ENCODE measurements at regions not wholly inside any gene's neighbourhood (a gene's known extent, or its start where the extent isn't known, plus 50 kb on each side); places are given as distances from the start of the nearest gene placed in this dataset.
"Not testable (repeated sequence)": the region's sequence is repeated elsewhere in the genome, so short reads cannot be mapped to it uniquely, and the experiment has no call there.

DNA sequence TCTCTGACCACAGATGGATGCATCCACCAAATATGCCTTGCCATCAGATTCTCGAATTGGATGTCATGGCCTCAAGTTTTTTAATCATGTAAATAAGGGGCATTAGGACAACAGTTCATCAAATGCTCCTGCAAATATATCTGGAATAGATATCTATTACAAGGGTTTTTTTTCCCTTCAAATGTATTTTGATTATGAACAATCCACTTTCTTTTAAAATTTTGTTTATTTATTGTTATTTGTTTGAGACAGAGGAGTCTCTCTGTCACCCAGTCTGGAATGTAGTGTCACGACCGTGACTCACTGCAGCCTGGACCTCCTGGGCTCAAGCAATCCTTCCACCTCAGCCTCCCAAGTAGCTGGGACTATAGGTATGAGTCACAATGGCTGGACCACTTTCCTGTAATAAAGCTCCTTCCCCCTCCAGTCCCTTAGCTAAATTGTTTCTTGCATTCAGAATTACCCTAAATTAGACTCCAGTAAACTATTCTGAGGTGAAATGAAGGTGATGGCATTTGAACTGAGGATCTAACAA is 1412.1 kb downstream of the EFNA5 start:
- H3K27ac ChIP-seq = no peak overlapping the region
- H3K27me3 ChIP-seq = no peaks in the 10 kb centered on the region
- H3K4me1 ChIP-seq = no peaks in the 10 kb centered on the region
- 79 to 88% methylated on average over 3 of the region's 3 CpGs for WGBS, 2 donors
- no peak for ATAC-seq (ENCODE audit: low FRiP score in 2 of 2)
- TF ChIP-seq POLR2AphosphoS5 (IDR thresholded peaks at IDR 0.05) (no peak), POLR2A (IDR thresholded peaks at IDR 0.05) (no peak), EP300 (IDR thresholded peaks at IDR 0.05) (no peak)
- TF ChIP-seq, protein P1, sequence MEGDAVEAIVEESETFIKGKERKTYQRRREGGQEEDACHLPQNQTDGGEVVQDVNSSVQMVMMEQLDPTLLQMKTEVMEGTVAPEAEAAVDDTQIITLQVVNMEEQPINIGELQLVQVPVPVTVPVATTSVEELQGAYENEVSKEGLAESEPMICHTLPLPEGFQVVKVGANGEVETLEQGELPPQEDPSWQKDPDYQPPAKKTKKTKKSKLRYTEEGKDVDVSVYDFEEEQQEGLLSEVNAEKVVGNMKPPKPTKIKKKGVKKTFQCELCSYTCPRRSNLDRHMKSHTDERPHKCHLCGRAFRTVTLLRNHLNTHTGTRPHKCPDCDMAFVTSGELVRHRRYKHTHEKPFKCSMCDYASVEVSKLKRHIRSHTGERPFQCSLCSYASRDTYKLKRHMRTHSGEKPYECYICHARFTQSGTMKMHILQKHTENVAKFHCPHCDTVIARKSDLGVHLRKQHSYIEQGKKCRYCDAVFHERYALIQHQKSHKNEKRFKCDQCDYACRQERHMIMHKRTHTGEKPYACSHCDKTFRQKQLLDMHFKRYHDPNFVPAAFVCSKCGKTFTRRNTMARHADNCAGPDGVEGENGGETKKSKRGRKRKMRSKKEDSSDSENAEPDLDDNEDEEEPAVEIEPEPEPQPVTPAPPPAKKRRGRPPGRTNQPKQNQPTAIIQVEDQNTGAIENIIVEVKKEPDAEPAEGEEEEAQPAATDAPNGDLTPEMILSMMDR (IDR thresholded peaks at IDR 0.05) = no peak
- no peak overlapping the region for H3K4me3 ChIP-seq
- no peaks in the 10 kb centered on the region for H3K36me3 ChIP-seq
- H3K9me3 ChIP-seq = peaks cover 0 to 4% (median 0%) of the 10 kb centered on the region in 4 donors
- no peak for DNase-seq

DNA sequence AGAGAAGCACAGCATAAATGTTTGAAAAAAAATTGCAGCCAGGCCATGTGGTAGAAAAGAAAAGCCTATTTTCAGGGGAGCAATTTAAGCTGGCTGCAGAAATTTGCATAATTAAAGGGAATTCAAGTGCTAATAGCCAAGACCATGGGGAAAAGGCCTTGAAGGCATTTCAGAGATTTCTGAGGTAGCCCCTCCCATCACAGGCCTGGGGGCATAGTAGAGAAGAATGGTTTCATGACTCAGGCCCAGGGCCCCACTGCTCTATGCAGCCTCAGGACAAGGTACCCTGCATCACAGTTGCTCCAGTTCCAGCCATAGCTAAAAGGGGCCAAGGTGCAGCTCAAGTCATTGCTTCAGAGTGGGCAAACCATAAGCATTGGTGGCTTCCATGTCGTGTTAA is 1416.0 kb downstream of the EFNA5 start:
- no peak overlapping the region for H3K4me3 ChIP-seq
- DNase-seq = no peak
- ATAC-seq (ENCODE audit: low FRiP score in 2 of 2) = no peak
- no peaks in the 10 kb centered on the region for H3K36me3 ChIP-seq
- no peak for TF ChIP-seq EP300 (IDR thresholded peaks at IDR 0.05)
- TF ChIP-seq POLR2AphosphoS5 (IDR thresholded peaks at IDR 0.05) = no peak
- TF ChIP-seq, protein P1 (IDR thresholded peaks at IDR 0.05) = no peak
- TF ChIP-seq POLR2A (IDR thresholded peaks at IDR 0.05) = no peak
- no peak overlapping the region for H3K27ac ChIP-seq
- no peaks in the 10 kb centered on the region for H3K4me1 ChIP-seq
- H3K9me3 ChIP-seq = peaks cover 0 to 4% (median 0%) of the 10 kb centered on the region in 4 donors
- WGBS, 2 donors = 83 to 87% methylated on average over 1 of the region's 1 CpG
- no peaks in the 10 kb centered on the region for H3K27me3 ChIP-seq

DNA sequence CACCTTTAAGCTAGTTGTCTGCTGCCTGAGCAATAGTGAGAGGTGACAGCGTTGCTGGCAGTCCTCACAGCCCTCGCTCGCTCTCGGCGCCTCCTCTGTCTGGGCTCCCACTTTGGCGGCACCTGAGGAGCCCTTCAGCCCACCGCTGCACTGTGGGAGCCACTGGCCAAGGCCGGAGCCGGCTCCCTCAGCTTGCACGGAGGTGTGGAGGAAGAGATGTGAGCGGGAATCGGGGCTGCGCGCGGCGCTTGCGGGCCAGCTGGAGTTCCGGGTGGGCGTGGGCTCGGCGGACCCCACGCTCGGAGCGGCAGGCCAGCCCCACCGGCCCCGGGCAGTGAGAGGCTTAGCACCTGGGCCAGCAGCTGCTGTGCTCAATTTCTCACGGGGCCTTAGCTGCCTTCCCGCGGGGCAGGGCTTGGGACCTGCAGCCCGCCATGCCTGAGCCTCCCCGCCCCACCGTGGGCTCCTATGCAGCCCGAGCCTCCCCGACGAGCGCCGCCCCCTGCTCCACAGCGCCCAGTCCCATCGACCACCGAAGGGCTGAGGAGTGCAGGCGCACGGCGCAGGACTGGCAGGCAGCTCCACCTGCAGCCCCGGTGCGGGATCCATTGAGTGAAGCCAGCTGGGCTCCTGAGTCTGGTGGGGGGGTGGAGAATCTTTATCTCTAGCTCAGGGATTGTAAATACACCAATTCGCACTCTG is 1424.5 kb downstream of the EFNA5 start:
- not testable (repeated sequence) for H3K4me1 ChIP-seq; H3K27me3 ChIP-seq; H3K36me3 ChIP-seq; ATAC-seq (ENCODE audit: low FRiP score in 2 of 2); H3K9me3 ChIP-seq; H3K4me3 ChIP-seq; H3K27ac ChIP-seq
- 97% methylated on average over 24 to 43 of the region's 46 CpGs for WGBS, 2 donors
- peak in 1 of 2 donors; percentile 73 for DNase-seq

DNA sequence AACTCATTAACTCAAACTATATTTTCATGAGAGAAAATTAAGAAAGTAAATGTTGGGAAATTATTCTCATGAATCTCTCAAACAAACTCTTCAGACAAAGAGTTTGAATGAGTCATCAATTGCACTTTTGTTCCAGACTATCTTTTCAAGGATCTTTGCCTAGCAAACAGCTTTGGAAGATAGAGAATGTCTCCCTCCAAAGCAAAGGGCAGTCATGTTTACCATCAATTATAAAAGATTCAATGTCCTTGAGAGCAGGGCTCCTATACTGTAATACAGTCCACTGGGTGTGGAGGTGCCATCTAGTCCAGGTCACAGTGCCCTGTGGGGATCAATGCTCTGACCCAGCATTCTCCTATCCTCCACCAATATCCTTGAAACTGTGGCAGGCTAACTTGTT is 1429.3 kb downstream of the EFNA5 start:
- Histone ChIP-seq H3K27ac (no peak overlapping the region), H3K4me3 (no peak overlapping the region), H3K4me1 (no peaks in the 10 kb centered on the region), H3K9me3 (peaks cover 0 to 4% (median 0%) of the 10 kb centered on the region in 4 donors), H3K27me3 (no peaks in the 10 kb centered on the region), H3K36me3 (no peaks in the 10 kb centered on the region)
- DNase-seq (no peak), ATAC-seq (ENCODE audit: low FRiP score in 2 of 2) (no peak)
- TF ChIP-seq POLR2AphosphoS5 (IDR thresholded peaks at IDR 0.05) (no peak), POLR2A (IDR thresholded peaks at IDR 0.05) (no peak), EP300 (IDR thresholded peaks at IDR 0.05) (no peak)
- TF ChIP-seq, protein P1 (IDR thresholded peaks at IDR 0.05) = no peak

DNA sequence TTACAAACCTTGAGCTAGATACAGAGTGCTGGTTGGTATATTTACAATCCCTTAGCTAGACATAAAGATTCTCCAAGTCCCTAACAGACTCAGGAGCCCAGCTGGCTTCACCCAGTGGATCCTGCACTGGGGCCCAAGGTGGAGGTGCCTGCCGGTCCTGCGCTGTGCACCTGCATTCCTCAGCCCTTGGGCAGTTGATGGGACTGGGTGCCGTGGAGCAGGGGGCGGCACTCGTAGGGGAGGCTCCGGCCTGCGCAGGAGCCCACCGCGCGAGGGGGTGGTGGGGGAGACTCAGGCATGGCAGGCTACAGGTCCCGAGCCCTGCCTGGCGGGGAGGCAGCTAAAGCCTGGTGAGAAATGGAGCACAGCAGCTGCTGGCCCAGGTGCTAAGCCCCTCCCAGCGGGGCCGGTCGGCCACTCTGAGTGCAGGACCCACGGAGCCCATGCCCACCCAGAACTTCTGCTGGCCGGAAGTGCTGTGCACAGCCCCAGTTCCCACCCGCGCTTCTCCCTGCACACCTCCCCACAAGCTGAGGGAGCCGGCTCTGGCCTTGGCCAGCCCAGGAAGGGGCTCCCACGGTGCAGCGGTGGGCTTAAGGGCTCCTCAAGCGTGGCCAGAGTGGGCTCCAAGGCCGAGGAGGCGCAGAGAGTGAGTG is 1464.7 kb downstream of the EFNA5 start:
- Histone ChIP-seq H3K36me3 (no peaks in the 10 kb centered on the region), H3K4me3 (no peak overlapping the region), H3K27ac (no peak overlapping the region), H3K4me1 (no peaks in the 10 kb centered on the region), H3K9me3 (peaks cover 0 to 7% (median 0%) of the 10 kb centered on the region in 4 donors), H3K27me3 (no peaks in the 10 kb centered on the region)
- 81 to 92% methylated on average over 10 to 15 of the region's 25 CpGs for WGBS, 2 donors
- ATAC-seq (ENCODE audit: low FRiP score in 2 of 2) = no peak
- TF ChIP-seq, protein P1 (IDR thresholded peaks at IDR 0.05) = no peak
- TF ChIP-seq POLR2AphosphoS5 (IDR thresholded peaks at IDR 0.05) (no peak), EP300 (IDR thresholded peaks at IDR 0.05) (no peak), POLR2A (IDR thresholded peaks at IDR 0.05) (no peak)
- peak in 1 of 2 donors; percentile 57 for DNase-seq
